ENCODE measurements at regions not wholly inside any gene's neighbourhood (a gene's known extent, or its start where the extent isn't known, plus 50 kb on each side); places are given as distances from the start of the nearest gene placed in this dataset.

GRCh38 chr4:132269303-132269990 lies 879.6 kb upstream of the PCDH10 start:
- H3K4me1 ChIP-seq (ENCODE audit: insufficient read depth, low read length): no peaks in the 10 kb centered on the region
- no peaks in the 10 kb centered on the region for H3K9me3 ChIP-seq (ENCODE audit: low read depth, low read length)
- no peaks in the 10 kb centered on the region for H3K27me3 ChIP-seq (ENCODE audit: insufficient read depth, low read length)
- H3K4me3 ChIP-seq (ENCODE audit: low read length): no peak overlapping the region

GRCh38 chr4:132275583-132276121 lies 873.4 kb upstream of the PCDH10 start:
- Histone ChIP-seq H3K4me3 (ENCODE audit: low read length) (no peak overlapping the region), H3K9me3 (ENCODE audit: low read depth, low read length) (no peaks in the 10 kb centered on the region), H3K27me3 (ENCODE audit: insufficient read depth, low read length) (no peaks in the 10 kb centered on the region), H3K4me1 (ENCODE audit: insufficient read depth, low read length) (no peaks in the 10 kb centered on the region)

- H3K27me3 ChIP-seq (ENCODE audit: insufficient read depth, low read length): no peaks in the 10 kb centered on the region
- H3K4me3 ChIP-seq (ENCODE audit: low read length): no peak overlapping the region
- H3K4me1 ChIP-seq (ENCODE audit: insufficient read depth, low read length): no peaks in the 10 kb centered on the region
- H3K9me3 ChIP-seq (ENCODE audit: low read depth, low read length): no peaks in the 10 kb centered on the region
These were observed 872.9 kb upstream of the PCDH10 start for GRCh38 chr4:132276185-132276584.

- H3K4me3 ChIP-seq (ENCODE audit: low read length): no peak overlapping the region
- no peaks in the 10 kb centered on the region for H3K27me3 ChIP-seq (ENCODE audit: insufficient read depth, low read length)
- no peaks in the 10 kb centered on the region for H3K4me1 ChIP-seq (ENCODE audit: insufficient read depth, low read length)
- H3K9me3 ChIP-seq (ENCODE audit: low read depth, low read length): no peaks in the 10 kb centered on the region
These were observed 872.1 kb upstream of the PCDH10 start for GRCh38 chr4:132276989-132277388.

GRCh38 chr4:132281733-132282132 lies 867.4 kb upstream of the PCDH10 start:
- no peak overlapping the region for H3K4me3 ChIP-seq (ENCODE audit: low read length)
- no peaks in the 10 kb centered on the region for H3K4me1 ChIP-seq (ENCODE audit: insufficient read depth, low read length)
- H3K9me3 ChIP-seq (ENCODE audit: low read depth, low read length): no peaks in the 10 kb centered on the region
- H3K27me3 ChIP-seq (ENCODE audit: insufficient read depth, low read length): no peaks in the 10 kb centered on the region

GRCh38 chr4:132284910-132285426 lies 864.1 kb upstream of the PCDH10 start:
- Histone ChIP-seq H3K9me3 (ENCODE audit: low read depth, low read length) (no peaks in the 10 kb centered on the region), H3K4me3 (ENCODE audit: low read length) (no peak overlapping the region), H3K4me1 (ENCODE audit: insufficient read depth, low read length) (no peaks in the 10 kb centered on the region), H3K27me3 (ENCODE audit: insufficient read depth, low read length) (no peaks in the 10 kb centered on the region)

- Histone ChIP-seq H3K4me3 (ENCODE audit: low read length) (no peak overlapping the region), H3K27me3 (ENCODE audit: insufficient read depth, low read length) (no peaks in the 10 kb centered on the region), H3K4me1 (ENCODE audit: insufficient read depth, low read length) (no peaks in the 10 kb centered on the region), H3K9me3 (ENCODE audit: low read depth, low read length) (no peaks in the 10 kb centered on the region)
These were observed 851.7 kb upstream of the PCDH10 start for GRCh38 chr4:132297346-132297745.

GRCh38 chr4:132299841-132300240 lies 849.3 kb upstream of the PCDH10 start:
- no peaks in the 10 kb centered on the region for H3K4me1 ChIP-seq (ENCODE audit: insufficient read depth, low read length)
- no peaks in the 10 kb centered on the region for H3K9me3 ChIP-seq (ENCODE audit: low read depth, low read length)
- no peaks in the 10 kb centered on the region for H3K27me3 ChIP-seq (ENCODE audit: insufficient read depth, low read length)
- H3K4me3 ChIP-seq (ENCODE audit: low read length): no peak overlapping the region

- Histone ChIP-seq H3K4me1 (ENCODE audit: insufficient read depth, low read length) (no peaks in the 10 kb centered on the region), H3K27me3 (ENCODE audit: insufficient read depth, low read length) (no peaks in the 10 kb centered on the region), H3K4me3 (ENCODE audit: low read length) (no peak overlapping the region), H3K9me3 (ENCODE audit: low read depth, low read length) (no peaks in the 10 kb centered on the region)
These were observed 836.6 kb upstream of the PCDH10 start for GRCh38 chr4:132312521-132312920.

- no peaks in the 10 kb centered on the region for H3K9me3 ChIP-seq (ENCODE audit: low read depth, low read length)
- no peak overlapping the region for H3K4me3 ChIP-seq (ENCODE audit: low read length)
- H3K27me3 ChIP-seq (ENCODE audit: insufficient read depth, low read length): no peaks in the 10 kb centered on the region
- H3K4me1 ChIP-seq (ENCODE audit: insufficient read depth, low read length): no peaks in the 10 kb centered on the region
These were observed 835.2 kb upstream of the PCDH10 start for GRCh38 chr4:132313852-132314251.

- H3K4me1 ChIP-seq (ENCODE audit: insufficient read depth, low read length): no peaks in the 10 kb centered on the region
- H3K4me3 ChIP-seq (ENCODE audit: low read length): no peak overlapping the region
- no peaks in the 10 kb centered on the region for H3K9me3 ChIP-seq (ENCODE audit: low read depth, low read length)
- H3K27me3 ChIP-seq (ENCODE audit: insufficient read depth, low read length): no peaks in the 10 kb centered on the region
These were observed 832.4 kb upstream of the PCDH10 start for GRCh38 chr4:132316738-132317137.

GRCh38 chr4:132317923-132318322 lies 831.2 kb upstream of the PCDH10 start:
- H3K27me3 ChIP-seq (ENCODE audit: insufficient read depth, low read length): no peaks in the 10 kb centered on the region
- H3K4me3 ChIP-seq (ENCODE audit: low read length): no peak overlapping the region
- no peaks in the 10 kb centered on the region for H3K9me3 ChIP-seq (ENCODE audit: low read depth, low read length)
- no peaks in the 10 kb centered on the region for H3K4me1 ChIP-seq (ENCODE audit: insufficient read depth, low read length)

GRCh38 chr4:132328761-132329160 lies 820.3 kb upstream of the PCDH10 start:
- Histone ChIP-seq H3K9me3 (ENCODE audit: low read depth, low read length) (no peaks in the 10 kb centered on the region), H3K4me3 (ENCODE audit: low read length) (no peak overlapping the region), H3K27me3 (ENCODE audit: insufficient read depth, low read length) (no peaks in the 10 kb centered on the region), H3K4me1 (ENCODE audit: insufficient read depth, low read length) (no peaks in the 10 kb centered on the region)

GRCh38 chr4:132330994-132331393 lies 818.1 kb upstream of the PCDH10 start:
- Histone ChIP-seq H3K4me3 (ENCODE audit: low read length) (no peak overlapping the region), H3K9me3 (ENCODE audit: low read depth, low read length) (no peaks in the 10 kb centered on the region), H3K27me3 (ENCODE audit: insufficient read depth, low read length) (no peaks in the 10 kb centered on the region), H3K4me1 (ENCODE audit: insufficient read depth, low read length) (no peaks in the 10 kb centered on the region)

GRCh38 chr4:132332932-132333723 lies 816.0 kb upstream of the PCDH10 start:
- H3K9me3 ChIP-seq (ENCODE audit: low read depth, low read length): no peaks in the 10 kb centered on the region
- no peak overlapping the region for H3K4me3 ChIP-seq (ENCODE audit: low read length)
- no peaks in the 10 kb centered on the region for H3K27me3 ChIP-seq (ENCODE audit: insufficient read depth, low read length)
- H3K4me1 ChIP-seq (ENCODE audit: insufficient read depth, low read length): no peaks in the 10 kb centered on the region
